Fibroblast of the aortic adventitia (primary cell): ENCODE measurements at regions not wholly inside any gene's neighbourhood (a gene's known extent, or its start where the extent isn't known, plus 50 kb on each side); places are given as distances from the start of the nearest gene placed in this dataset.

ENCODE experiments used
- DNase-seq: peaks from one replicate; pipeline ENCODE4 v3.0.0-alpha.2; 2010; ENCODE audit warnings: low read depth
- H3K4me3 ChIP-seq: 2 replicates; pipeline ENCODE4 v1.5.1; 2011; ENCODE audit warnings: low read depth, mild to moderate bottlenecking, control low read depth, low read length, moderate library complexity
- TF ChIP-seq, protein P1 (sequence below): IDR thresholded peaks from 2 replicates; pipeline ENCODE4 v1.5.1; 2011; ENCODE audit warnings: mild to moderate bottlenecking, low read length, control low read depth, inconsistent platforms; ENCODE audit not compliant: insufficient read depth

DNA sequence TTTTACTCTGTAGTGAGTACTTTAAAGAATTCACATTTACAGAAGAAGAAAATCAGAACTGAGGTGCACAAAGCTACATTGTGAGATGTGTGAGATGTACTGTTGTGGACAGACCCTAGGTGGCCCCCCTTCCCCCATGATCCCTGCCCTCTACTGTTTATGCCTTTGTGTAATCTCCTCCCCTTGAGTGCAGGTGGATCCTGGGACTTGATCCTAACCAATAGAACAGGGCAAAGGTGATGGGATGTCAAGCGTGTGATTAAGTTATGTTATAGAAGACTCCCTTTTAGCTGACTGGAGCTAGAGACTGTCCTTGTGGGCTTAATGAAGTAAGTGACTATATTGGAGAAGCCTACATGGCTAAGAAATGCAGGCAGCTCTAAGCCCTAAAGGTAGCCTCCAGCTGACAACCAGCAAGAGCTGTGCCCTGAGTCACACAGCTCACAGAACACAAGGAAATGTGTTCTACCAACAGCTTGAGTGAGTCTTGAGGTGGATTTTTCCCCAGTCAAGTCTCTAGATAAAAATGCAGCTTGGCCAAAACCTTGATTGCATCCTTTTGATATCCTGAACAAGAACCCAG, 225.2 kb upstream of the LEF1 start:
- H3K4me3 ChIP-seq = no peak overlapping the region
- TF ChIP-seq, protein P1, sequence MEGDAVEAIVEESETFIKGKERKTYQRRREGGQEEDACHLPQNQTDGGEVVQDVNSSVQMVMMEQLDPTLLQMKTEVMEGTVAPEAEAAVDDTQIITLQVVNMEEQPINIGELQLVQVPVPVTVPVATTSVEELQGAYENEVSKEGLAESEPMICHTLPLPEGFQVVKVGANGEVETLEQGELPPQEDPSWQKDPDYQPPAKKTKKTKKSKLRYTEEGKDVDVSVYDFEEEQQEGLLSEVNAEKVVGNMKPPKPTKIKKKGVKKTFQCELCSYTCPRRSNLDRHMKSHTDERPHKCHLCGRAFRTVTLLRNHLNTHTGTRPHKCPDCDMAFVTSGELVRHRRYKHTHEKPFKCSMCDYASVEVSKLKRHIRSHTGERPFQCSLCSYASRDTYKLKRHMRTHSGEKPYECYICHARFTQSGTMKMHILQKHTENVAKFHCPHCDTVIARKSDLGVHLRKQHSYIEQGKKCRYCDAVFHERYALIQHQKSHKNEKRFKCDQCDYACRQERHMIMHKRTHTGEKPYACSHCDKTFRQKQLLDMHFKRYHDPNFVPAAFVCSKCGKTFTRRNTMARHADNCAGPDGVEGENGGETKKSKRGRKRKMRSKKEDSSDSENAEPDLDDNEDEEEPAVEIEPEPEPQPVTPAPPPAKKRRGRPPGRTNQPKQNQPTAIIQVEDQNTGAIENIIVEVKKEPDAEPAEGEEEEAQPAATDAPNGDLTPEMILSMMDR = no peak
- no peak for DNase-seq

DNA sequence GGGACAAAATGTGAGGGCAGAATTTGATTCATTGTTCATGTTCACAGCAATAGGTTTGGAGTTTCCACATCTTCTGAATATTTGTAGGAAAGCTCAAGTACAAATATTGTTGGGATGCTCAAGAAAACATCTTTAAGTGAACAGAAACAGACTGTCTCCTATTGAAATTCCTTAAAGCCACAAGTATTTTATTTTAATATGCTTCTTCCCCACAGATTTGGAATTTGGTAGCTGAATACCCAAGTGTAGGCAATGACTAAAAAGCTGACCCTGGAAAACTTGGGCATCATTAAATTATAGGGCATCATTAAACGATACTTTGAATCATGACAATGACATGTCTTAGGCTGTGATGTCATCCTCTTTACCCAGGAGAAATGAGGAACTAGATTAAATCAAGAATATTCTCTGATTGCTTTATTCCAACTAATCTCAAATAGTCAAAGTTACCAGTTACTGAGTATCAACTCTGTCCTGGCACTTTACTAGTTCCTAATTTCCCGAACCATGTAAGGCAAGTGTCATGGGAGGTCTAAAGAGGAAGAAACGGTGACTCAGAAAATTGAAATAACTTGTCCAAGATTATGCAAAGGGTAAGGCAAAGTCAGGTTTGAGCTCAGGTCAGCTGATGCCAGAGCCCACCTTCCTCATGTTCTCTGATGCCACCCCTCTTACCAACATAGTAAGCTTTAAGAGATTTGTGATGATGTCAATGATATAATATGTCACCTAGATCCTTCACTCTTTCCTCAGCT, 223.1 kb upstream of the LEF1 start:
- TF ChIP-seq, protein P1 = no peak
- no peak overlapping the region for H3K4me3 ChIP-seq
- no peak for DNase-seq

DNA sequence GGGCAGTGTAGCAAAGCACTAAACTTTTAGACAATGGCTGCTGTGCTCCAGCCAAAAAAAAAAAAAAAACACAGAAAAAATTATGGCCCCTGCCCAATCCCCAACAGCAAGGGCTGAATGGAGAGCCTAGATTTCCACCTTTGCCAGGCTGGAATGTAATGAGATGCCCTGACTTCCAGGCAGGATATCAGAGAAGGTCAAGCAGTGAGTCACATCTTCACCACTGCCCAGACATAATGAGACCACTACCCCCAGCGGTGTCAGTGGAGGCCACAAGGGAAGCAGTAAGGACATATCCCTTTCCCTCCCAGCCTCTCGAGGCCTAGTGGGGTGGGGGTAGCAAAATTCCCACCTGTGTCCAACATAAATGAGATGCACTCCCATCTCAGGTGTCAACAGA, 216.3 kb upstream of the LEF1 start:
- DNase-seq = no peak
- H3K4me3 ChIP-seq = no peak overlapping the region
- TF ChIP-seq, protein P1 = no peak

DNA sequence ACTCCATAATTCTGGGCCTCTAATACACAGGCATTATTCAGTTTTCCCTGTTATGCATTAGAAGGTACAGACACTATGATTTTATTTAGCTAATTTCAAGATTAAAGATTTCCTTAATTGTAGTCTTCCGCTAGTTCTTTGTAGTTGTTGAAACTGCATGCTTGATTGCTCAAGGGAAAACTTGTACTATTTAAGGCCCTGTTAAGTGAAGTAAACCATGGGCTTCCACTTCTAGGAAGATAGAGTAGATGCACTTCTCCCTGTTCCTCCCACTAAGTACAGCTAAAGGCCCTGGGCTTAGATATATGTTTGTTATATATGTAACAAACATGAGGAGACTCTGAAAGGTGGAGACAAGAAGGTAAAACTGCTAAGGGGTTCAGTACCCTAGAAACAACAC, 215.8 kb upstream of the LEF1 start:
- DNase-seq = no peak
- TF ChIP-seq, protein P1 = no peak
- no peak overlapping the region for H3K4me3 ChIP-seq

DNA sequence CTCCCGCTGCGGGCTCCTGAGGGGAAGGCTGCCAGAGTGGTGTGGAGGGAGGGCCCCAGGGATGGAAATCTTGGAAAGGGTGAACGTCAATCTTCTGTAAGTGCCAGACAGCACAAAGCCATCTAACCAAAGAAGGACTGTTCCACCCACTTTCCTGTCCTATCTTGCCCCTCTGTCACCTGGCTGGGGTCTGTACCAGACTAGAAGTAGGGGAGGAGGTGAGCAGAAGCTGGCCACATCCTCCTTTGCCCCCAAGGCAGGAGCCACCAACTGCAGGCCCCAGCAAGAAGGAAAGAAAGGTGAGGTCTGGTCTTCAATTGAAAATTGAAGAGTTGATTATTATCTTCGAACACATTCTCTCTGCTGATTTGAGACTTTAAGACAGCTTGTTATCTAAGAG, 214.4 kb upstream of the LEF1 start:
- no peak for DNase-seq
- no peak overlapping the region for H3K4me3 ChIP-seq
- TF ChIP-seq, protein P1 = no peak

DNA sequence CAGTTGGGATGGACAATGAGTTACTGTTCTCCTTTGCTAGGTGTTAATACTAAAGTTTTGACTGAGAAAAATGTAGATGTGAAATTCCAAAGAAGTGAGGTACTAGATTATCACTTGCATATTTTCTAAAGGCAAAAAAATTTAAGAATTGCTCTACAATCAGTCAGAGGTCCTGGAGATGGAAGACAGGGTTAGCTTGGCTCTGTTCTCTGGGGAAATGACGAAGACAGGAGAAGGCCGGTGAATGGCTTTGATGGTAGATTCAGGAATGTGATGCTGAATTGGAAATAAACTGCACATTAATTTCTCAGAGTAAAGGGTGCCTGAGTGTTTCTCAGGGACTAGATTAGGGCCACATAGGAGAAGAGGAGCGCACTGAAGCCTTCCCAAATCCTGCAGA, 214.0 kb upstream of the LEF1 start:
- DNase-seq = no peak
- TF ChIP-seq, protein P1 = no peak
- no peak overlapping the region for H3K4me3 ChIP-seq
